NCI-H2196 treated with DMSO at 0.1 percent for 48 hours (cell line): ENCODE measurements at regions not wholly inside any gene's neighbourhood (a gene's known extent, or its start where the extent isn't known, plus 50 kb on each side); places are given as distances from the start of the nearest gene placed in this dataset.

Source experiments
- DNase-seq: peaks from one replicate; lab custom pipeline; 2025; ENCODE audit not compliant: unreplicated experiment; lab: John Stamatoyannopoulos, UW

- no peak for DNase-seq
Observed at GRCh38 chr5:2921651-2922050, 170.2 kb upstream of the IRX2 start.

GRCh38 chr5:2921176-2921575 is 169.7 kb upstream of the IRX2 start:
- DNase-seq, result no peak

- DNase-seq, result no peak
Observed at GRCh38 chr5:2920312-2920711, 168.8 kb upstream of the IRX2 start.

- no peak for DNase-seq
Observed at GRCh38 chr5:2919310-2920018, 168.0 kb upstream of the IRX2 start.

- no peak for DNase-seq
Observed at GRCh38 chr5:2917524-2917923, 166.0 kb upstream of the IRX2 start.

GRCh38 chr5:2917093-2917492 is 165.6 kb upstream of the IRX2 start:
- DNase-seq, result no peak

- no peak for DNase-seq
Observed at GRCh38 chr5:2916076-2916682, 164.7 kb upstream of the IRX2 start.

GRCh38 chr5:2914981-2915484 is 163.6 kb upstream of the IRX2 start:
- DNase-seq, result no peak

GRCh38 chr5:2914022-2914661 is 162.7 kb upstream of the IRX2 start:
- no peak for DNase-seq

- no peak for DNase-seq
Observed at GRCh38 chr5:2913281-2913680, 161.8 kb upstream of the IRX2 start.

GRCh38 chr5:2912741-2913140 is 161.3 kb upstream of the IRX2 start:
- DNase-seq, result no peak

GRCh38 chr5:2910401-2911175 is 159.1 kb upstream of the IRX2 start:
- no peak for DNase-seq

GRCh38 chr5:2909035-2909434 is 157.6 kb upstream of the IRX2 start:
- DNase-seq, result no peak

- DNase-seq, result no peak
Observed at GRCh38 chr5:2908086-2908485, 156.6 kb upstream of the IRX2 start.

GRCh38 chr5:2906302-2907090 is 155.0 kb upstream of the IRX2 start:
- no peak for DNase-seq

GRCh38 chr5:2905741-2906140 is 154.3 kb upstream of the IRX2 start:
- no peak for DNase-seq

GRCh38 chr5:2904956-2905355 is 153.5 kb upstream of the IRX2 start:
- DNase-seq, result no peak

- no peak for DNase-seq
Observed at GRCh38 chr5:2904399-2904798, 152.9 kb upstream of the IRX2 start.

GRCh38 chr5:2903451-2904395 is 152.2 kb upstream of the IRX2 start:
- no peak for DNase-seq
